HepG2 (cell line): ENCODE measurements at regions not wholly inside any gene's neighbourhood (a gene's known extent, or its start where the extent isn't known, plus 50 kb on each side); places are given as distances from the start of the nearest gene placed in this dataset.

Experiments
- ATM ChIP-seq: fragments of 450-650 bp; IDR thresholded peaks from 2 replicates; pipeline ENCODE4 v1.7.1; 2017; ENCODE audit warnings: mild to moderate bottlenecking, borderline replicate concordance
- SAP130 ChIP-seq: IDR thresholded peaks from 2 replicates; pipeline ENCODE4 v1.6.1; 2016; ENCODE audit warnings: low read depth
- SRY ChIP-seq: sonication (generic); formaldehyde crosslinking; IDR thresholded peaks from 2 replicates; pipeline ENCODE4 v1.8.0; 2022; ENCODE audit warnings: mild to moderate bottlenecking, missing genetic modification reagents
- TAF15 ChIP-seq: fragments of 200-400 bp; formaldehyde crosslinking; IDR thresholded peaks from one replicate; pipeline ENCODE4 v1.6.1; 2018; ENCODE audit warnings: mild to moderate bottlenecking, low read depth, low read length; ENCODE audit not compliant: poor library complexity, severe bottlenecking
- TOE1 ChIP-seq: sonication (generic); formaldehyde crosslinking; IDR thresholded peaks from 2 replicates; pipeline ENCODE4 v1.4.0; 2020; ENCODE audit warnings: mild to moderate bottlenecking, missing genetic modification reagents
- ZNF256 ChIP-seq: sonication (generic); formaldehyde crosslinking; conservative IDR thresholded peaks from 2 replicates; pipeline ENCODE4 v1.4.0; 2020; ENCODE audit warnings: missing genetic modification reagents
- ZNF616 ChIP-seq: sonication (generic); formaldehyde crosslinking; IDR thresholded peaks from 2 replicates; pipeline ENCODE4 v1.5.0; 2020; ENCODE audit warnings: low read depth, mild to moderate bottlenecking, missing genetic modification reagents
- ZNF766 ChIP-seq: sonication (generic); formaldehyde crosslinking; IDR thresholded peaks from 2 replicates; pipeline ENCODE4 v1.5.0; 2020; ENCODE audit warnings: missing genetic modification reagents, borderline replicate concordance
- ZNF83 ChIP-seq: sonication (generic); formaldehyde crosslinking; IDR thresholded peaks from 2 replicates; pipeline ENCODE4 v1.4.0; 2020; ENCODE audit warnings: missing genetic modification reagents, mild to moderate bottlenecking, borderline replicate concordance
- ZSCAN22 ChIP-seq: sonication (generic); formaldehyde crosslinking; IDR thresholded peaks from 2 replicates; pipeline ENCODE4 v1.4.0; 2020; ENCODE audit warnings: mild to moderate bottlenecking, missing genetic modification reagents
- TF ChIP-seq, protein P1 (sequence below): sonication (generic); formaldehyde crosslinking; conservative IDR thresholded peaks from 2 replicates; pipeline ENCODE4 v1.5.0; 2020; ENCODE audit warnings: missing genetic modification reagents
- TF ChIP-seq, protein P2 (sequence below): sonication (generic); formaldehyde crosslinking; IDR thresholded peaks from 2 replicates; pipeline ENCODE4 v1.4.0; 2020; ENCODE audit warnings: missing genetic modification reagents
- TF ChIP-seq, protein P3 (sequence below): IDR thresholded peaks from 2 replicates; pipeline ENCODE4 v1.6.1; 2012; ENCODE audit warnings: inconsistent platforms
- TF ChIP-seq, protein P4 (sequence below), 2 experiments: fragments of 450-650 bp in 1 of 2; sonication (generic) in 1 of 2; formaldehyde crosslinking in 1 of 2; IDR thresholded peaks; 2 replicates each; pipeline versions ENCODE4 v1.6.1 to v1.8.0; 2016 to 2022; ENCODE audit warnings: antibody characterized with exemption in 1 of 2, mild to moderate bottlenecking in 1 of 2, missing genetic modification reagents in 1 of 2
- TF ChIP-seq, protein P5 (sequence below): sonication (generic); formaldehyde crosslinking; IDR thresholded peaks from 2 replicates; pipeline ENCODE4 v1.8.1; 2023; ENCODE audit warnings: mild to moderate bottlenecking, inconsistent platforms, moderate library complexity, missing genetic modification reagents, borderline replicate concordance
- TF ChIP-seq, protein P6 (sequence below): IDR thresholded peaks from 2 replicates; pipeline ENCODE4 v1.6.1; 2016; ENCODE audit warnings: low read depth, borderline replicate concordance

DNA sequence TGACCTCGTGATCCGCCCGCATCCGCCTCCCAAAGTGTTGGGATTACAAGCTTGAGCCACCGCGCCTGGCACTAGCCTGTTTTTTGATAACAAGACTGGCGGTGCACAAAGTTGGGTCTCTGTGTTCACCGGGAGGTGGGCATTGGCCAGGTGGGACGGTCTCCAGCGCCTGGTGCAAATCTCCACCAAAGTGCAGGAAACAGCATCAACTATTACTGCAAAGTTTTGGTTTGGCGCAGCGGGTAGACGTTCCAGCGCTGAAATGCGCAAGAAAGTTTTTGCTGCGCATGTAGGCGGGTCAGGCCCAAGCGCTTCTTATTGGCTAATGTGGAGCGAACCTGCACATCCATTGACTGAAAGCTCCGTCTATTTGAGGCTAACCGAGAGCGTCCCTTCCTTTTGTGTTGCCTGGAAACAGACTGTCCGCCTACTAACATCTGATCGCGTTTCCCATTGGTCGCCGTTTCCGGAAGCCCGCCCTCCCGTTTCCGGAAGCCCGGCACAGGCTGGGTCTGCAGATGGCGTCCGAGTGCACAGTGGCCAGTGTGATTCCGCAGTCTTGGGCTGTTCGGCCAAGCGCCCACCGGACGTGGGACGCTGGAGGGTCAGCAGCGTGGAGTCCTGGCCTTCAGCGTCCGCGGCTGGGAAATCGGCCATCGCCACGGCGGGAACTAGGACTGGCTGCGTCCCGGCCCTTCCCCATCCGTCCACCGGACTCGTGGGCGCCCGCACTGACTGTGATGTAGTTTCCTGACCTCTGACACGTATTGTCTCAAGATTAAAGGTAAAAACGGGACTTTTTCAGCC lies 53.3 kb upstream of the ZNF527 start (continued):
- TF ChIP-seq, protein P1, sequence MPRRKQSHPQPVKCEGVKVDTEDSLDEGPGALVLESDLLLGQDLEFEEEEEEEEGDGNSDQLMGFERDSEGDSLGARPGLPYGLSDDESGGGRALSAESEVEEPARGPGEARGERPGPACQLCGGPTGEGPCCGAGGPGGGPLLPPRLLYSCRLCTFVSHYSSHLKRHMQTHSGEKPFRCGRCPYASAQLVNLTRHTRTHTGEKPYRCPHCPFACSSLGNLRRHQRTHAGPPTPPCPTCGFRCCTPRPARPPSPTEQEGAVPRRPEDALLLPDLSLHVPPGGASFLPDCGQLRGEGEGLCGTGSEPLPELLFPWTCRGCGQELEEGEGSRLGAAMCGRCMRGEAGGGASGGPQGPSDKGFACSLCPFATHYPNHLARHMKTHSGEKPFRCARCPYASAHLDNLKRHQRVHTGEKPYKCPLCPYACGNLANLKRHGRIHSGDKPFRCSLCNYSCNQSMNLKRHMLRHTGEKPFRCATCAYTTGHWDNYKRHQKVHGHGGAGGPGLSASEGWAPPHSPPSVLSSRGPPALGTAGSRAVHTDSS (CRISPR knock-in tag) = no peak
- TF ChIP-seq ATM = no peak
- no peak for TF ChIP-seq ZSCAN22 (CRISPR knock-in tag)
- TF ChIP-seq, protein P2, sequence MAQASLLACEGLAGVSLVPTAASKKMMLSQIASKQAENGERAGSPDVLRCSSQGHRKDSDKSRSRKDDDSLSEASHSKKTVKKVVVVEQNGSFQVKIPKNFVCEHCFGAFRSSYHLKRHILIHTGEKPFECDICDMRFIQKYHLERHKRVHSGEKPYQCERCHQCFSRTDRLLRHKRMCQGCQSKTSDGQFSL = no peak
- no peak for TF ChIP-seq ZNF83 (CRISPR knock-in tag)
- TF ChIP-seq SAP130 (CRISPR knock-in tag) = peak; percentile 94
- 0 out of 2 replicates have a peak, but pooled peaks have one; percentile 33 for TF ChIP-seq ZNF256 (CRISPR knock-in tag)
- no peak for TF ChIP-seq SRY (CRISPR knock-in tag)
- TF ChIP-seq, protein P3, sequence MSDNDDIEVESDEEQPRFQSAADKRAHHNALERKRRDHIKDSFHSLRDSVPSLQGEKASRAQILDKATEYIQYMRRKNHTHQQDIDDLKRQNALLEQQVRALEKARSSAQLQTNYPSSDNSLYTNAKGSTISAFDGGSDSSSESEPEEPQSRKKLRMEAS = peak; percentile 65
- no peak for TF ChIP-seq TOE1 (CRISPR knock-in tag)
- TF ChIP-seq, protein P4, sequence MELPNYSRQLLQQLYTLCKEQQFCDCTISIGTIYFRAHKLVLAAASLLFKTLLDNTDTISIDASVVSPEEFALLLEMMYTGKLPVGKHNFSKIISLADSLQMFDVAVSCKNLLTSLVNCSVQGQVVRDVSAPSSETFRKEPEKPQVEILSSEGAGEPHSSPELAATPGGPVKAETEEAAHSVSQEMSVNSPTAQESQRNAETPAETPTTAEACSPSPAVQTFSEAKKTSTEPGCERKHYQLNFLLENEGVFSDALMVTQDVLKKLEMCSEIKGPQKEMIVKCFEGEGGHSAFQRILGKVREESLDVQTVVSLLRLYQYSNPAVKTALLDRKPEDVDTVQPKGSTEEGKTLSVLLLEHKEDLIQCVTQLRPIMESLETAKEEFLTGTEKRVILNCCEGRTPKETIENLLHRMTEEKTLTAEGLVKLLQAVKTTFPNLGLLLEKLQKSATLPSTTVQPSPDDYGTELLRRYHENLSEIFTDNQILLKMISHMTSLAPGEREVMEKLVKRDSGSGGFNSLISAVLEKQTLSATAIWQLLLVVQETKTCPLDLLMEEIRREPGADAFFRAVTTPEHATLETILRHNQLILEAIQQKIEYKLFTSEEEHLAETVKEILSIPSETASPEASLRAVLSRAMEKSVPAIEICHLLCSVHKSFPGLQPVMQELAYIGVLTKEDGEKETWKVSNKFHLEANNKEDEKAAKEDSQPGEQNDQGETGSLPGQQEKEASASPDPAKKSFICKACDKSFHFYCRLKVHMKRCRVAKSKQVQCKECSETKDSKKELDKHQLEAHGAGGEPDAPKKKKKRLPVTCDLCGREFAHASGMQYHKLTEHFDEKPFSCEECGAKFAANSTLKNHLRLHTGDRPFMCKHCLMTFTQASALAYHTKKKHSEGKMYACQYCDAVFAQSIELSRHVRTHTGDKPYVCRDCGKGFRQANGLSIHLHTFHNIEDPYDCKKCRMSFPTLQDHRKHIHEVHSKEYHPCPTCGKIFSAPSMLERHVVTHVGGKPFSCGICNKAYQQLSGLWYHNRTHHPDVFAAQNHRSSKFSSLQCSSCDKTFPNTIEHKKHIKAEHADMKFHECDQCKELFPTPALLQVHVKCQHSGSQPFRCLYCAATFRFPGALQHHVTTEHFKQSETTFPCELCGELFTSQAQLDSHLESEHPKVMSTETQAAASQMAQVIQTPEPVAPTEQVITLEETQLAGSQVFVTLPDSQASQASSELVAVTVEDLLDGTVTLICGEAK (IDR thresholded peaks at IDR 0.05) = peak; percentile 80
- TF ChIP-seq, protein P4 (CRISPR knock-in tag; IDR thresholded peaks at IDR 0.05) = peak; percentile 87; the same call in 1 of the 2 replicates
- TF ChIP-seq ZNF616 (CRISPR knock-in tag) = no peak
- no peak; the same call in 1 of the 2 replicates for TF ChIP-seq ZNF766 (CRISPR knock-in tag)
- TF ChIP-seq TAF15 = no peak
- TF ChIP-seq, protein P5, sequence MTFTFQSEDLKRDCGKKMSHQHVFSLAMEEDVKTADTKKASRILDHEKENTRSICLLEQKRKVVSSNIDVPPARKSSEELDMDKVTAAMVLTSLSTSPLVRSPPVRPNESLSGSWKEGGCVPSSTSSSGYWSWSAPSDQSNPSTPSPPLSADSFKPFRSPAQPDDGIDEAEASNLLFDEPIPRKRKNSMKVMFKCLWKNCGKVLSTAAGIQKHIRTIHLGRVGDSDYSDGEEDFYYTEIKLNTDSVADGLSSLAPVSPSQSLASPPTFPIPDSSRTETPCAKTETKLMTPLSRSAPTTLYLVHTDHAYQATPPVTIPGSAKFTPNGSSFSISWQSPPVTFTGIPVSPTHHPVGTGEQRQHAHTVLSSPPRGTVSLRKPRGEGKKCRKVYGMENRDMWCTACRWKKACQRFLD (CRISPR knock-in tag) = no peak
- TF ChIP-seq, protein P6, sequence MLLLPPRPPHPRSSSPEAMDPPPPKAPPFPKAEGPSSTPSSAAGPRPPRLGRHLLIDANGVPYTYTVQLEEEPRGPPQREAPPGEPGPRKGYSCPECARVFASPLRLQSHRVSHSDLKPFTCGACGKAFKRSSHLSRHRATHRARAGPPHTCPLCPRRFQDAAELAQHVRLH (CRISPR knock-in tag) = 0 out of 2 replicates have a peak, but pooled peaks have one; percentile 29
